ENCODE measurements at regions not wholly inside any gene's neighbourhood (a gene's known extent, or its start where the extent isn't known, plus 50 kb on each side); places are given as distances from the start of the nearest gene placed in this dataset.

- no peak for TF ChIP-seq CTCF (IDR thresholded peaks at IDR 0.05; ENCODE audit: insufficient read depth, low read length, missing control alignments)
- ChIA-PET CTCF (no interaction called here), POLR2A (no interaction called here)
- DNase-seq (ENCODE audit: low read depth, low spot score) = no peak
- no peak overlapping the region for H3K4me3 ChIP-seq (ENCODE audit: low read depth, low read length)
Observed at GRCh38 chr4:151876381-151876988, 115.7 kb upstream of the GATB start.

- ChIA-PET CTCF (no interaction called here), POLR2A (no interaction called here)
- no peak for DNase-seq (ENCODE audit: low read depth, low spot score)
- TF ChIP-seq CTCF (IDR thresholded peaks at IDR 0.05; ENCODE audit: insufficient read depth, low read length, missing control alignments) = no peak
- H3K4me3 ChIP-seq (ENCODE audit: low read depth, low read length) = no peak overlapping the region
Observed at GRCh38 chr4:151874328-151874727, 113.5 kb upstream of the GATB start.

GRCh38 chr4:151866592-151866918 lies 105.7 kb upstream of the GATB start:
- POLR2A ChIA-PET = no interaction called here
- no peak for TF ChIP-seq CTCF (IDR thresholded peaks at IDR 0.05; ENCODE audit: insufficient read depth, low read length, missing control alignments)
- no peak overlapping the region for H3K4me3 ChIP-seq (ENCODE audit: low read depth, low read length)
- DNase-seq (ENCODE audit: low read depth, low spot score) = no peak
- CTCF ChIA-PET = no interaction called here

GRCh38 chr4:151865744-151866591 lies 105.2 kb upstream of the GATB start:
- DNase-seq (ENCODE audit: low read depth, low spot score) = no peak
- no peak overlapping the region for H3K4me3 ChIP-seq (ENCODE audit: low read depth, low read length)
- ChIA-PET CTCF (no interaction called here), POLR2A (no interaction called here)
- TF ChIP-seq CTCF (IDR thresholded peaks at IDR 0.05; ENCODE audit: insufficient read depth, low read length, missing control alignments) = no peak

- H3K4me3 ChIP-seq (ENCODE audit: low read depth, low read length) = no peak overlapping the region
- ChIA-PET CTCF (no interaction called here), POLR2A (no interaction called here)
- DNase-seq (ENCODE audit: low read depth, low spot score) = no peak
- TF ChIP-seq CTCF (IDR thresholded peaks at IDR 0.05; ENCODE audit: insufficient read depth, low read length, missing control alignments) = no peak
Observed at GRCh38 chr4:151865312-151865711, 104.5 kb upstream of the GATB start.

- no peak for TF ChIP-seq CTCF (IDR thresholded peaks at IDR 0.05; ENCODE audit: insufficient read depth, low read length, missing control alignments)
- no peak overlapping the region for H3K4me3 ChIP-seq (ENCODE audit: low read depth, low read length)
- ChIA-PET CTCF (no interaction called here), POLR2A (no interaction called here)
- DNase-seq (ENCODE audit: low read depth, low spot score) = no peak
Observed at GRCh38 chr4:151864068-151864467, 103.3 kb upstream of the GATB start.
